ENCODE measurements at regions not wholly inside any gene's neighbourhood (a gene's known extent, or its start where the extent isn't known, plus 50 kb on each side); places are given as distances from the start of the nearest gene placed in this dataset.

DNA sequence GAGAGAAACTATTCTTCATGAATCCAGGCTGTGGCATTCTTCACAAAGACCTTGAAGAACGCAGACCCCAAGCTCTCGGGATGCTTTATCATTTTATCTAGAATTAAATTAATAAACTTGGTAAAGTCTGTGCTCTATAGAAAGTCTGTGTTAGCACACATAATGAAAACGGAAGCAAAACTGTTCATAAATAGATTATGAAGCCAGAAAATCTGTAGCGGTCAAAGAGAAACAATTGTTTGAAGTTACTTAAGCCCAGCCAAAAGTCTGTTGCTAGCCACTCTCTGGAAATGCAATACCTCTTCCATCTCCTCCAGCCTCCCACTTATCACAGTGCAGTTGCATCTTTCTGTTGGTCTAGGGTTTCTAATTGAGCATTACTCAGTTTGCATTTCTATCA is 375.9 kb downstream of the KIF4B start:
- TF ChIP-seq ZFP30 (CRISPR knock-in tag; IDR thresholded peaks at IDR 0.05) (no peak), ZNF565 (CRISPR knock-in tag; conservative IDR thresholded peaks at IDR 0.05; ENCODE audit: low read depth) (no peak), RARB (CRISPR knock-in tag; IDR thresholded peaks at IDR 0.05) (no peak), ESRRG (CRISPR knock-in tag; IDR thresholded peaks at IDR 0.05) (no peak), OSR1 (CRISPR knock-in tag; IDR thresholded peaks at IDR 0.05) (no peak), GLIS3 (CRISPR knock-in tag; IDR thresholded peaks at IDR 0.05) (no peak), CSDC2 (CRISPR knock-in tag; IDR thresholded peaks at IDR 0.05) (no peak), ZFP3 (CRISPR knock-in tag; IDR thresholded peaks at IDR 0.05) (no peak), ZNF8 (CRISPR knock-in tag; IDR thresholded peaks at IDR 0.05) (no peak)
- TF ChIP-seq, protein P1, sequence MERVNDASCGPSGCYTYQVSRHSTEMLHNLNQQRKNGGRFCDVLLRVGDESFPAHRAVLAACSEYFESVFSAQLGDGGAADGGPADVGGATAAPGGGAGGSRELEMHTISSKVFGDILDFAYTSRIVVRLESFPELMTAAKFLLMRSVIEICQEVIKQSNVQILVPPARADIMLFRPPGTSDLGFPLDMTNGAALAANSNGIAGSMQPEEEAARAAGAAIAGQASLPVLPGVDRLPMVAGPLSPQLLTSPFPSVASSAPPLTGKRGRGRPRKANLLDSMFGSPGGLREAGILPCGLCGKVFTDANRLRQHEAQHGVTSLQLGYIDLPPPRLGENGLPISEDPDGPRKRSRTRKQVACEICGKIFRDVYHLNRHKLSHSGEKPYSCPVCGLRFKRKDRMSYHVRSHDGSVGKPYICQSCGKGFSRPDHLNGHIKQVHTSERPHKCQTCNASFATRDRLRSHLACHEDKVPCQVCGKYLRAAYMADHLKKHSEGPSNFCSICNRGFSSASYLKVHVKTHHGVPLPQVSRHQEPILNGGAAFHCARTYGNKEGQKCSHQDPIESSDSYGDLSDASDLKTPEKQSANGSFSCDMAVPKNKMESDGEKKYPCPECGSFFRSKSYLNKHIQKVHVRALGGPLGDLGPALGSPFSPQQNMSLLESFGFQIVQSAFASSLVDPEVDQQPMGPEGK (CRISPR knock-in tag; IDR thresholded peaks at IDR 0.05; ENCODE audit: borderline replicate concordance) = no peak
- TF ChIP-seq, protein P2, sequence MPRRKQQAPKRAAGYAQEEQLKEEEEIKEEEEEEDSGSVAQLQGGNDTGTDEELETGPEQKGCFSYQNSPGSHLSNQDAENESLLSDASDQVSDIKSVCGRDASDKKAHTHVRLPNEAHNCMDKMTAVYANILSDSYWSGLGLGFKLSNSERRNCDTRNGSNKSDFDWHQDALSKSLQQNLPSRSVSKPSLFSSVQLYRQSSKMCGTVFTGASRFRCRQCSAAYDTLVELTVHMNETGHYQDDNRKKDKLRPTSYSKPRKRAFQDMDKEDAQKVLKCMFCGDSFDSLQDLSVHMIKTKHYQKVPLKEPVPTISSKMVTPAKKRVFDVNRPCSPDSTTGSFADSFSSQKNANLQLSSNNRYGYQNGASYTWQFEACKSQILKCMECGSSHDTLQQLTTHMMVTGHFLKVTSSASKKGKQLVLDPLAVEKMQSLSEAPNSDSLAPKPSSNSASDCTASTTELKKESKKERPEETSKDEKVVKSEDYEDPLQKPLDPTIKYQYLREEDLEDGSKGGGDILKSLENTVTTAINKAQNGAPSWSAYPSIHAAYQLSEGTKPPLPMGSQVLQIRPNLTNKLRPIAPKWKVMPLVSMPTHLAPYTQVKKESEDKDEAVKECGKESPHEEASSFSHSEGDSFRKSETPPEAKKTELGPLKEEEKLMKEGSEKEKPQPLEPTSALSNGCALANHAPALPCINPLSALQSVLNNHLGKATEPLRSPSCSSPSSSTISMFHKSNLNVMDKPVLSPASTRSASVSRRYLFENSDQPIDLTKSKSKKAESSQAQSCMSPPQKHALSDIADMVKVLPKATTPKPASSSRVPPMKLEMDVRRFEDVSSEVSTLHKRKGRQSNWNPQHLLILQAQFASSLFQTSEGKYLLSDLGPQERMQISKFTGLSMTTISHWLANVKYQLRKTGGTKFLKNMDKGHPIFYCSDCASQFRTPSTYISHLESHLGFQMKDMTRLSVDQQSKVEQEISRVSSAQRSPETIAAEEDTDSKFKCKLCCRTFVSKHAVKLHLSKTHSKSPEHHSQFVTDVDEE (CRISPR knock-in tag; IDR thresholded peaks at IDR 0.05) = no peak
- TF ChIP-seq, protein P3, sequence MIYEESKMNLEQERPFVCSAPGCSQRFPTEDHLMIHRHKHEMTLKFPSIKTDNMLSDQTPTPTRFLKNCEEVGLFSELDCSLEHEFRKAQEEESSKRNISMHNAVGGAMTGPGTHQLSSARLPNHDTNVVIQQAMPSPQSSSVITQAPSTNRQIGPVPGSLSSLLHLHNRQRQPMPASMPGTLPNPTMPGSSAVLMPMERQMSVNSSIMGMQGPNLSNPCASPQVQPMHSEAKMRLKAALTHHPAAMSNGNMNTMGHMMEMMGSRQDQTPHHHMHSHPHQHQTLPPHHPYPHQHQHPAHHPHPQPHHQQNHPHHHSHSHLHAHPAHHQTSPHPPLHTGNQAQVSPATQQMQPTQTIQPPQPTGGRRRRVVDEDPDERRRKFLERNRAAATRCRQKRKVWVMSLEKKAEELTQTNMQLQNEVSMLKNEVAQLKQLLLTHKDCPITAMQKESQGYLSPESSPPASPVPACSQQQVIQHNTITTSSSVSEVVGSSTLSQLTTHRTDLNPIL (CRISPR knock-in tag; IDR thresholded peaks at IDR 0.05; ENCODE audit: low read depth) = no peak
- TF ChIP-seq, protein P4, sequence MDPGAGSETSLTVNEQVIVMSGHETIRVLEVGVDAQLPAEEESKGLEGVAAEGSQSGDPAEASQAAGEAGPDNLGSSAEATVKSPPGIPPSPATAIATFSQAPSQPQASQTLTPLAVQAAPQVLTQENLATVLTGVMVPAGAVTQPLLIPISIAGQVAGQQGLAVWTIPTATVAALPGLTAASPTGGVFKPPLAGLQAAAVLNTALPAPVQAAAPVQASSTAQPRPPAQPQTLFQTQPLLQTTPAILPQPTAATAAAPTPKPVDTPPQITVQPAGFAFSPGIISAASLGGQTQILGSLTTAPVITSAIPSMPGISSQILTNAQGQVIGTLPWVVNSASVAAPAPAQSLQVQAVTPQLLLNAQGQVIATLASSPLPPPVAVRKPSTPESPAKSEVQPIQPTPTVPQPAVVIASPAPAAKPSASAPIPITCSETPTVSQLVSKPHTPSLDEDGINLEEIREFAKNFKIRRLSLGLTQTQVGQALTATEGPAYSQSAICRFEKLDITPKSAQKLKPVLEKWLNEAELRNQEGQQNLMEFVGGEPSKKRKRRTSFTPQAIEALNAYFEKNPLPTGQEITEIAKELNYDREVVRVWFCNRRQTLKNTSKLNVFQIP (CRISPR knock-in tag; IDR thresholded peaks at IDR 0.05; ENCODE audit: borderline replicate concordance, low read depth) = no peak

All from SK-N-SH treated with all-trans-retinoic acid at 6 μM for 48 hours (cell line).